ENCODE measurements at regions not wholly inside any gene's neighbourhood (a gene's known extent, or its start where the extent isn't known, plus 50 kb on each side); places are given as distances from the start of the nearest gene placed in this dataset.

- H3K27ac ChIP-seq, result no peak overlapping the region
- POLR2A ChIA-PET (ENCODE audit: low non-redundant PET), result no interaction called here
- CTCF ChIA-PET, result interaction anchor here (0.6 kb wide), 1 partner anchor 690 kb away, joined by 3 read pairs; no protein-coding TSS in a partner anchor
- DNase-seq (ENCODE audit: low spot score), result no peak
- no peak for TF ChIP-seq CTCF (conservative IDR thresholded peaks at IDR 0.05; ENCODE audit: low read depth)
Measured at GRCh38 chr3:31254483-31254882, 278.2 kb upstream of the STT3B start.

GRCh38 chr3:31255007-31255581, 277.6 kb upstream of the STT3B start:
- H3K27ac ChIP-seq, result no peak overlapping the region
- ChIA-PET POLR2A (ENCODE audit: low non-redundant PET) (no interaction called here), CTCF (no interaction called here)
- no peak for TF ChIP-seq CTCF (conservative IDR thresholded peaks at IDR 0.05; ENCODE audit: low read depth)
- no peak for DNase-seq (ENCODE audit: low spot score)

GRCh38 chr3:31262201-31262600, 270.5 kb upstream of the STT3B start:
- ChIA-PET POLR2A (ENCODE audit: low non-redundant PET) (no interaction called here), CTCF (no interaction called here)
- TF ChIP-seq CTCF (conservative IDR thresholded peaks at IDR 0.05; ENCODE audit: low read depth), result no peak
- no peak overlapping the region for H3K27ac ChIP-seq
- DNase-seq (ENCODE audit: low spot score), result no peak

DNA sequence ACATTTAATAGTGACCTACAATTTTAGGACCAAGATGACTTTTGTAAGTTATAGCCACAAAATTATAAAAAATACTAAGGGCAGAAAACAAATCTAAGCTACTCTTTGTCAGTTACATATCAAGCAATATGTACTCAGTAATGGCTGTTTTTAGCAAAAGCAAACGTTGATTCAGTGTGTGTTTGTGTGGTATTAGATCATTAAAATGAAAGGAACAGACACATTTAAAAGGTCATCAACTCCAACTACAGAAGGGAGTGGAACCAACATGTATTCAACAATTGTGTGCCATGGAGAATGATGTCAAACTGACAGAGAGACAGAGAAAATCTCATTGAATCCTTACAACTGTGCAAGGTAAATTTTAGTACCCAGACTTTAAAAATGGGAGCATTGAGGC, 268.8 kb upstream of the STT3B start:
- ChIA-PET POLR2A (ENCODE audit: low non-redundant PET) (no interaction called here), CTCF (no interaction called here)
- no peak for TF ChIP-seq CTCF (conservative IDR thresholded peaks at IDR 0.05; ENCODE audit: low read depth)
- no peak overlapping the region for H3K27ac ChIP-seq
- no peak for DNase-seq (ENCODE audit: low spot score)

- POLR2A ChIA-PET (ENCODE audit: low non-redundant PET), result interaction anchor here (0.5 kb wide), 1 partner anchor 29 kb away, joined by 4 read pairs; no protein-coding TSS in a partner anchor
- CTCF ChIA-PET, result no interaction called here
- H3K27ac ChIP-seq, result no peak overlapping the region
- DNase-seq (ENCODE audit: low spot score), result no peak
- TF ChIP-seq CTCF (conservative IDR thresholded peaks at IDR 0.05; ENCODE audit: low read depth), result no peak
Measured at GRCh38 chr3:31265646-31266428, 266.9 kb upstream of the STT3B start.

GRCh38 chr3:31268868-31269267, 263.9 kb upstream of the STT3B start:
- POLR2A ChIA-PET (ENCODE audit: low non-redundant PET), result no interaction called here
- H3K27ac ChIP-seq, result no peak overlapping the region
- no peak for DNase-seq (ENCODE audit: low spot score)
- TF ChIP-seq CTCF (conservative IDR thresholded peaks at IDR 0.05; ENCODE audit: low read depth), result no peak
- CTCF ChIA-PET, result no interaction called here
